ENCODE measurements at regions not wholly inside any gene's neighbourhood (a gene's known extent, or its start where the extent isn't known, plus 50 kb on each side); places are given as distances from the start of the nearest gene placed in this dataset.
"Not testable (repeated sequence)": the region's sequence is repeated elsewhere in the genome, so short reads cannot be mapped to it uniquely, and the experiment has no call there.

- not testable (repeated sequence) for DNase-seq (ENCODE audit: low read depth)
These were observed 118.3 kb downstream of the LRRC37A3 start for GRCh38 chr17:64800987-64801386.

- not testable (repeated sequence) for DNase-seq (ENCODE audit: low read depth)
These were observed 118.8 kb downstream of the LRRC37A3 start for GRCh38 chr17:64800361-64800895.

- not testable (repeated sequence) for DNase-seq (ENCODE audit: low read depth)
These were observed 119.6 kb downstream of the LRRC37A3 start for GRCh38 chr17:64799543-64800188.

GRCh38 chr17:64798961-64799360 lies 120.3 kb downstream of the LRRC37A3 start:
- DNase-seq (ENCODE audit: low read depth): not testable (repeated sequence)

- not testable (repeated sequence) for DNase-seq (ENCODE audit: low read depth)
These were observed 120.8 kb downstream of the LRRC37A3 start for GRCh38 chr17:64798489-64798790.

GRCh38 chr17:64797746-64798488 lies 121.4 kb downstream of the LRRC37A3 start:
- DNase-seq (ENCODE audit: low read depth): not testable (repeated sequence)

- not testable (repeated sequence) for DNase-seq (ENCODE audit: low read depth)
These were observed 123.9 kb downstream of the LRRC37A3 start for GRCh38 chr17:64795342-64795741.

- not testable (repeated sequence) for DNase-seq (ENCODE audit: low read depth)
These were observed 124.6 kb downstream of the LRRC37A3 start for GRCh38 chr17:64794548-64795274.

- DNase-seq (ENCODE audit: low read depth): not testable (repeated sequence)
These were observed 125.2 kb downstream of the LRRC37A3 start for GRCh38 chr17:64794113-64794512.

- not testable (repeated sequence) for DNase-seq (ENCODE audit: low read depth)
These were observed 126.3 kb downstream of the LRRC37A3 start for GRCh38 chr17:64792793-64793575.

GRCh38 chr17:64792276-64792675 lies 127.0 kb downstream of the LRRC37A3 start:
- not testable (repeated sequence) for DNase-seq (ENCODE audit: low read depth)

GRCh38 chr17:64791691-64792090 lies 127.6 kb downstream of the LRRC37A3 start:
- DNase-seq (ENCODE audit: low read depth): not testable (repeated sequence)

GRCh38 chr17:64791226-64791625 lies 128.1 kb downstream of the LRRC37A3 start:
- DNase-seq (ENCODE audit: low read depth): not testable (repeated sequence)

GRCh38 chr17:64790690-64791089 lies 128.6 kb upstream of the SMURF2 start:
- not testable (repeated sequence) for DNase-seq (ENCODE audit: low read depth)

GRCh38 chr17:64790193-64790592 lies 128.1 kb upstream of the SMURF2 start:
- DNase-seq (ENCODE audit: low read depth): not testable (repeated sequence)

- not testable (repeated sequence) for DNase-seq (ENCODE audit: low read depth)
These were observed 126.9 kb upstream of the SMURF2 start for GRCh38 chr17:64789061-64789445.

GRCh38 chr17:64788286-64789060 lies 126.4 kb upstream of the SMURF2 start:
- no peak for DNase-seq (ENCODE audit: low read depth)

GRCh38 chr17:64787921-64788271 lies 125.8 kb upstream of the SMURF2 start:
- no peak for DNase-seq (ENCODE audit: low read depth)

GRCh38 chr17:64787255-64787920 lies 125.3 kb upstream of the SMURF2 start:
- no peak for DNase-seq (ENCODE audit: low read depth)

- DNase-seq (ENCODE audit: low read depth): no peak
These were observed 124.2 kb upstream of the SMURF2 start for GRCh38 chr17:64786337-64786736.

All from forelimb muscle (tissue), 1 donor.